Liver (tissue), 8 donors: ENCODE measurements at regions not wholly inside any gene's neighbourhood (a gene's known extent, or its start where the extent isn't known, plus 50 kb on each side); places are given as distances from the start of the nearest gene placed in this dataset.

Experiments
- DNase-seq: peaks from one replicate; pipeline ENCODE4 v3.0.0-alpha.2; 2017; ENCODE audit warnings: low spot score
- H3K27ac ChIP-seq, 2 donors: one replicate each; pipeline ENCODE4 v1.7.0; 2013; ENCODE audit warnings: inconsistent platforms in 2 of 2, low read length in 2 of 2, control low read depth in 1 of 2, low read depth in 1 of 2, mild to moderate bottlenecking in 1 of 2
- H3K27me3 ChIP-seq, 4 donors: one replicate each; pipeline versions ENCODE4 v1.6.1 to v1.7.0; 2013; ENCODE audit warnings: low read length in 3 of 4, inconsistent platforms in 1 of 4, mild to moderate bottlenecking in 1 of 4, moderate library complexity in 1 of 4; ENCODE audit not compliant: control insufficient read depth in 4 of 4, insufficient read depth in 4 of 4
- H3K36me3 ChIP-seq, 4 donors: one replicate each; pipeline versions ENCODE4 v1.6.1 to v1.7.0; 2013; ENCODE audit warnings: low read length in 3 of 4, mild to moderate bottlenecking in 3 of 4, low read depth in 1 of 4, moderate library complexity in 1 of 4; ENCODE audit not compliant: control insufficient read depth in 4 of 4, insufficient read depth in 3 of 4
- H3K4me1 ChIP-seq, 4 donors: one replicate each; pipeline versions ENCODE4 v1.6.1 to v1.7.0; 2013; ENCODE audit warnings: low read length in 3 of 4, mild to moderate bottlenecking in 3 of 4, moderate library complexity in 1 of 4; ENCODE audit not compliant: control insufficient read depth in 4 of 4, insufficient read depth in 4 of 4
- H3K4me3 ChIP-seq, 3 donors: one replicate each; pipeline versions ENCODE4 v1.6.1 to v1.7.0; 2013; ENCODE audit warnings: low read length in 3 of 3, control low read depth in 1 of 3, low read depth in 1 of 3, mild to moderate bottlenecking in 1 of 3
- H3K9ac ChIP-seq, 2 donors: one replicate each; pipeline ENCODE4 v1.7.0; 2013; ENCODE audit warnings: low read length in 2 of 2, mild to moderate bottlenecking in 2 of 2, moderate library complexity in 2 of 2, control low read depth in 1 of 2, low read depth in 1 of 2
- H3K9me3 ChIP-seq, 4 donors: one replicate each; pipeline versions ENCODE4 v1.6.1 to v1.7.0; 2013; ENCODE audit warnings: low read length in 3 of 4; ENCODE audit not compliant: control insufficient read depth in 4 of 4
- EGR1 ChIP-seq, 2 donors: IDR thresholded peaks; 2 replicates each; pipeline ENCODE4 v1.6.1; 2016 to 2018; ENCODE audit warnings: antibody characterized with exemption in 2 of 2, low read depth in 2 of 2
- FOXA1 ChIP-seq: IDR thresholded peaks from 2 replicates; pipeline ENCODE4 v1.6.1; 2016; ENCODE audit warnings: antibody characterized with exemption
- FOXA2 ChIP-seq: IDR thresholded peaks from 2 replicates; pipeline ENCODE4 v1.6.1; 2016; ENCODE audit warnings: antibody characterized with exemption
- GABPA ChIP-seq, 2 donors: IDR thresholded peaks in 1 of 2; conservative IDR thresholded peaks in 1 of 2; 2 replicates each; pipeline ENCODE4 v1.6.1; 2016; ENCODE audit warnings: antibody characterized with exemption in 2 of 2, mild to moderate bottlenecking in 1 of 2, moderate library complexity in 1 of 2
- HNF4G ChIP-seq: IDR thresholded peaks from 2 replicates; pipeline ENCODE4 v1.6.1; 2016; ENCODE audit warnings: antibody characterized with exemption
- JUND ChIP-seq, 2 donors: IDR thresholded peaks; 2 replicates each; pipeline ENCODE4 v1.6.1; 2016; ENCODE audit warnings: antibody characterized with exemption in 2 of 2
- MAX ChIP-seq: IDR thresholded peaks from 2 replicates; pipeline ENCODE4 v1.6.1; 2016; ENCODE audit warnings: antibody characterized with exemption
- RAD21 ChIP-seq, 2 donors: IDR thresholded peaks; 2 replicates each; pipeline ENCODE4 v1.6.1; 2016; ENCODE audit warnings: antibody characterized with exemption in 2 of 2, mild to moderate bottlenecking in 2 of 2
- RXRA ChIP-seq, 2 donors: IDR thresholded peaks; 2 replicates each; pipeline ENCODE4 v1.6.1; 2017 to 2018; ENCODE audit warnings: antibody characterized with exemption in 2 of 2, mild to moderate bottlenecking in 1 of 2
- SP1 ChIP-seq: IDR thresholded peaks from 2 replicates; pipeline ENCODE4 v1.6.1; 2018; ENCODE audit warnings: antibody characterized with exemption, mild to moderate bottlenecking
- TAF1 ChIP-seq: conservative IDR thresholded peaks from 2 replicates; pipeline ENCODE4 v1.6.1; 2016; ENCODE audit warnings: antibody characterized with exemption, mild to moderate bottlenecking
- ZBTB33 ChIP-seq: IDR thresholded peaks from 2 replicates; pipeline ENCODE4 v1.6.1; 2016; ENCODE audit warnings: antibody characterized with exemption
- WGBS: extraction: QIAGEN DNeasy Blood & Tissue Kit; methylation state at CpG from one replicate; pipeline ENCODE4 v1.1.7; 2013; 5-methylcytosine and 5-hydroxymethylcytosine counted together
- TF ChIP-seq, protein P1 (sequence below): fragments of 150-350 bp; IDR thresholded peaks from 2 replicates; pipeline ENCODE4 v1.5.1; 2017; ENCODE audit warnings: improper control_type of control experiment, low read depth, low read length; ENCODE audit not compliant: missing input control
- TF ChIP-seq, protein P2 (sequence below): IDR thresholded peaks from 2 replicates; pipeline ENCODE4 v1.6.1; 2016; ENCODE audit warnings: antibody characterized with exemption
- donor health status: healthy.
- donor health status: healthy.
- donor health status: healthy.
- donor health status: healthy.
- donor health status: healthy.

DNA sequence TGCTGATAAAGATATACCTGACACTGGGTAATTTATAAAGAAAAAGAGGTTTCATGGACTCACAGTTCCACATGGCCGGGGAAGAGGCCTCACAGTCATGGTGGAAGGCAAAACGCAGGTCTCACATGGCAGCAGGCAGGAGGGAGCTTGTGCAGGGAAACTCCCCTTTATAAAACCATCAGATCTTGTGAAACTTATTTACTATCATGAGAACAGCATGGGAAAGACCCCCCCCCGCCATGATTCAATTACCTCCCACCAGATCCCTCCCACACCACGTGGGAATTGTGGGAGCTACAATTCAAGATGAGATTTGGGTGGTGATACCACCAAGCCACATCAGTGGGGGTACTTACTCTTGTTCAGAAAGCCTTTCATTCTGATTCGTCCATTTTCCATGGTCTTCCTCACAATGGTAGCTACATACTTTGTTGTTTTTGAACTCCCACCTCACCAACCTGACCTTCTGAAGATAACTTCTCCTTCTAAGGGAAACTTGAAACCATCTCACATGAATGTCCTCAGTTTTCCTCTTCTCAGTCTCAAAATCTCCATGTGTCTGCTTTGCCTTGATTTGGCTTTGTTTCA, 275.6 kb upstream of the PROK2 start (continued):
- TF ChIP-seq, protein P1, sequence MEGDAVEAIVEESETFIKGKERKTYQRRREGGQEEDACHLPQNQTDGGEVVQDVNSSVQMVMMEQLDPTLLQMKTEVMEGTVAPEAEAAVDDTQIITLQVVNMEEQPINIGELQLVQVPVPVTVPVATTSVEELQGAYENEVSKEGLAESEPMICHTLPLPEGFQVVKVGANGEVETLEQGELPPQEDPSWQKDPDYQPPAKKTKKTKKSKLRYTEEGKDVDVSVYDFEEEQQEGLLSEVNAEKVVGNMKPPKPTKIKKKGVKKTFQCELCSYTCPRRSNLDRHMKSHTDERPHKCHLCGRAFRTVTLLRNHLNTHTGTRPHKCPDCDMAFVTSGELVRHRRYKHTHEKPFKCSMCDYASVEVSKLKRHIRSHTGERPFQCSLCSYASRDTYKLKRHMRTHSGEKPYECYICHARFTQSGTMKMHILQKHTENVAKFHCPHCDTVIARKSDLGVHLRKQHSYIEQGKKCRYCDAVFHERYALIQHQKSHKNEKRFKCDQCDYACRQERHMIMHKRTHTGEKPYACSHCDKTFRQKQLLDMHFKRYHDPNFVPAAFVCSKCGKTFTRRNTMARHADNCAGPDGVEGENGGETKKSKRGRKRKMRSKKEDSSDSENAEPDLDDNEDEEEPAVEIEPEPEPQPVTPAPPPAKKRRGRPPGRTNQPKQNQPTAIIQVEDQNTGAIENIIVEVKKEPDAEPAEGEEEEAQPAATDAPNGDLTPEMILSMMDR, result no peak
- TF ChIP-seq EGR1 (IDR thresholded peaks at IDR 0.05; ENCODE audit: low read depth in 2 of 2), result no peak
- TF ChIP-seq RAD21 (IDR thresholded peaks at IDR 0.05), result no peak

DNA sequence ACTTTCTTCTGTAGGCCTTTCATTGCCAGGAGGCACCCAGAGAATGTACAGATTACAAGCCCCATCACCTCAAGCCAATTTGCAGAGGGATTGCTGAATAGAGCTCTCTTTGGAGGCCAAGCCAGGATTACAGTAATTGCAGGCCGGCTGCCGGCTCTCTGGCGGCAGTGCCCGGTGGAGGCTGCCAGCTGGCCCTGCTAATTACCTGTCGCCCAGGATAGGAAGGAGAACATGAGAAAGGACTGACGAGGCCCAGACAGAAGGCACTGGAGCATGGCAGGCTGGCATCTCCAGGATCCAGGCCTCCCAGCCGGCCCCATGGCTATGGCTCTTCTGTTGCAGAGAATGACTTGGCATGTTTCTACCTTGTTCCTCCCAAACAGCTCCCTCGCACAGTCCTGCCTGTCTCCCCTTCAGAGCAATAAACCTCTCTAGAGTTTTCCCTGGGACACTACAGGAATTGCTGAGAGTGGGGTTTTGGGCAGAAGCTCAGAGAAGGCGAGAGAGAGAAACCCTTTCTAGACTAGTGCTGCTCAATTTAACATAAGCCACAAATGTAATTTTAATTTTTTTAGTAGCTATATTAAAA, 273.6 kb upstream of the PROK2 start:
- H3K27ac ChIP-seq, result no peak overlapping the region
- no peak overlapping the region for H3K9ac ChIP-seq
- no peak for TF ChIP-seq FOXA1
- no peak for TF ChIP-seq EGR1 (IDR thresholded peaks at IDR 0.05; ENCODE audit: low read depth in 2 of 2)
- no peak for TF ChIP-seq MAX
- no peak for TF ChIP-seq ZBTB33
- H3K36me3 ChIP-seq, result no peaks in the 10 kb centered on the region
- peaks cover 0 to 10% (median 5%) of the 10 kb centered on the region in 4 donors for H3K4me1 ChIP-seq
- H3K4me3 ChIP-seq, result no peak overlapping the region
- DNase-seq, result no peak
- H3K9me3 ChIP-seq, result no peaks in the 10 kb centered on the region
- 50% methylated on average over 9 of the region's 9 CpGs for WGBS
- no peaks in the 10 kb centered on the region for H3K27me3 ChIP-seq

DNA sequence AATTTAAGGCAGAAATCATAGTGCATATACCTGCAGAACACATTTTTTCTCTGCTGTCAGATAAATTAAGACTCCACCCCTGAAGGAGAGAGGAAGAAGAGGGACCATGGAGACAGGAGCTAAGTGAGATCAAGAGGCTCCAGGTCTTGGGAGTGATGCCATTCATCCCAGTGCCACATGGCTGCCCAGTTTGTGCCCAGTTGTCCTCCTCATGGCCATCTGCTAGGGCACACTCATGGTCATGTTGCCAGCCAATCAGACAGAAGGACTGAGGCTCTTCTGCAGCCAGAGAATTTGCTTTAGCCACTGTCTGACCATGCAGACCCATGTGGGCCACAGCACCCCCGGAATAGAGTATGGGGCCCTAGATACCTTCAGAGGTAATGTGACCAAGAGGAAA, 270.5 kb upstream of the PROK2 start:
- Histone ChIP-seq H3K27ac (no peak overlapping the region), H3K36me3 (no peaks in the 10 kb centered on the region), H3K4me3 (no peak overlapping the region), H3K9ac (no peak overlapping the region), H3K9me3 (no peaks in the 10 kb centered on the region), H3K27me3 (no peaks in the 10 kb centered on the region), H3K4me1 (peaks cover 0 to 10% (median 5%) of the 10 kb centered on the region in 4 donors)
- TF ChIP-seq SP1, result no peak
- no peak for TF ChIP-seq RAD21 (IDR thresholded peaks at IDR 0.05)
- no peak for DNase-seq
- WGBS, result 93% methylated on average over 1 of the region's 1 CpG

GRCh38 chr3:72054976-72055375, 270.0 kb upstream of the PROK2 start:
- Histone ChIP-seq H3K27ac (no peak overlapping the region), H3K4me3 (no peak overlapping the region), H3K9me3 (no peaks in the 10 kb centered on the region), H3K27me3 (no peaks in the 10 kb centered on the region), H3K36me3 (no peaks in the 10 kb centered on the region), H3K4me1 (peaks cover 0 to 10% (median 5%) of the 10 kb centered on the region in 4 donors), H3K9ac (no peak overlapping the region)
- no peak for DNase-seq
- WGBS, result 89% methylated on average over 1 of the region's 1 CpG
- TF ChIP-seq RXRA (IDR thresholded peaks at IDR 0.05) (peak; percentile 64 to 66), GABPA (IDR thresholded peaks at IDR 0.05 in 1 of 2, conservative IDR thresholded peaks at IDR 0.05 in 1 of 2) (no peak), FOXA2 (peak; percentile 7), JUND (IDR thresholded peaks at IDR 0.05) (peak; percentile 69 to 79), ZBTB33 (no peak), TAF1 (no peak), HNF4G (peak; percentile 84), RAD21 (IDR thresholded peaks at IDR 0.05) (peak; percentile 44 to 52)
- TF ChIP-seq, protein P2, sequence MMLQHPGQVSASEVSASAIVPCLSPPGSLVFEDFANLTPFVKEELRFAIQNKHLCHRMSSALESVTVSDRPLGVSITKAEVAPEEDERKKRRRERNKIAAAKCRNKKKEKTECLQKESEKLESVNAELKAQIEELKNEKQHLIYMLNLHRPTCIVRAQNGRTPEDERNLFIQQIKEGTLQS, result peak; percentile 68
- TF ChIP-seq, protein P1, result no peak
